GM12864 (cell line): ENCODE measurements at regions not wholly inside any gene's neighbourhood (a gene's known extent, or its start where the extent isn't known, plus 50 kb on each side); places are given as distances from the start of the nearest gene placed in this dataset.

Source experiments
- DNase-seq: peaks from one replicate; pipeline ENCODE4 v3.0.0-alpha.2; 2011; ENCODE audit warnings: low read depth
- H3K4me3 ChIP-seq: 2 replicates; pipeline ENCODE4 v1.5.1; 2011; ENCODE audit warnings: mild to moderate bottlenecking, low read depth, low read length, control low read depth
- CTCF ChIP-seq: IDR thresholded peaks from 2 replicates; pipeline ENCODE4 v1.5.1; 2011; ENCODE audit warnings: low read depth, mild to moderate bottlenecking, moderate library complexity, low read length, control low read depth, inconsistent platforms; ENCODE audit errors: missing control alignments

GRCh38 chr13:22014469-22014868, 343.6 kb downstream of the FGF9 start:
- TF ChIP-seq CTCF = no peak
- no peak for DNase-seq

GRCh38 chr13:22017226-22017625, 346.4 kb downstream of the FGF9 start:
- no peak overlapping the region for H3K4me3 ChIP-seq
- TF ChIP-seq CTCF = no peak
- peak; percentile 8 for DNase-seq

More at GRCh38 chr13:22014469-22014868, 343.6 kb downstream of the FGF9 start:
- H3K4me3 ChIP-seq = no peak overlapping the region

GRCh38 chr13:22018076-22018835, 347.4 kb downstream of the FGF9 start:
- no peak for TF ChIP-seq CTCF
- no peak overlapping the region for H3K4me3 ChIP-seq
- DNase-seq = no peak

- TF ChIP-seq CTCF = no peak
- no peak for DNase-seq
- no peak overlapping the region for H3K4me3 ChIP-seq
These were observed 347.9 kb downstream of the FGF9 start for GRCh38 chr13:22018836-22019210.

GRCh38 chr13:22024381-22024994, 353.6 kb downstream of the FGF9 start:
- no peak for DNase-seq
- no peak overlapping the region for H3K4me3 ChIP-seq
- no peak for TF ChIP-seq CTCF

GRCh38 chr13:22027566-22027965, 356.7 kb downstream of the FGF9 start:
- TF ChIP-seq CTCF = no peak
- no peak for DNase-seq
- H3K4me3 ChIP-seq = no peak overlapping the region

GRCh38 chr13:22028831-22029230, 358.0 kb downstream of the FGF9 start:
- no peak for DNase-seq
- H3K4me3 ChIP-seq = no peak overlapping the region
- no peak for TF ChIP-seq CTCF
